Omental fat pad (tissue), 3 donors: ENCODE measurements at regions not wholly inside any gene's neighbourhood (a gene's known extent, or its start where the extent isn't known, plus 50 kb on each side); places are given as distances from the start of the nearest gene placed in this dataset.

Experiments used
- ATAC-seq: fragments of 150-250 bp; one replicate; pipeline ENCODE4 v1.9.1; 2016; ENCODE audit warnings: mild to moderate bottlenecking, moderate library complexity; ENCODE audit not compliant: low FRiP score
- DNase-seq: peaks from one replicate; pipeline ENCODE4 v3.0.0-alpha.2; 2019; ENCODE audit warnings: low spot score
- CTCF ChIP-seq, 3 donors: fragments of 450-650 bp; IDR thresholded peaks; one replicate each; pipeline ENCODE4 v1.5.1; 2016 to 2017; ENCODE audit warnings: antibody characterized with exemption in 3 of 3, mild to moderate bottlenecking in 3 of 3, moderate library complexity in 2 of 3

- no peak for ATAC-seq
- no peak for DNase-seq
- TF ChIP-seq CTCF (IDR thresholded peaks at IDR 0.05), result no peak
Measured at GRCh38 chr2:41764131-41764530, 283.7 kb upstream of the PKDCC start.

GRCh38 chr2:41764919-41765318 is 282.9 kb upstream of the PKDCC start:
- no peak for DNase-seq
- ATAC-seq, result no peak
- TF ChIP-seq CTCF (IDR thresholded peaks at IDR 0.05), result no peak

- no peak for TF ChIP-seq CTCF (IDR thresholded peaks at IDR 0.05)
- DNase-seq, result no peak
- ATAC-seq, result no peak
Measured at GRCh38 chr2:41768310-41768709, 279.5 kb upstream of the PKDCC start.

- no peak for TF ChIP-seq CTCF (IDR thresholded peaks at IDR 0.05)
- DNase-seq, result no peak
- no peak for ATAC-seq
Measured at GRCh38 chr2:41771710-41772109, 276.1 kb upstream of the PKDCC start.

GRCh38 chr2:41772697-41773096 is 275.1 kb upstream of the PKDCC start:
- ATAC-seq, result no peak
- TF ChIP-seq CTCF (IDR thresholded peaks at IDR 0.05), result no peak

GRCh38 chr2:41774011-41774605 is 273.7 kb upstream of the PKDCC start:
- no peak for ATAC-seq
- DNase-seq, result no peak
- no peak for TF ChIP-seq CTCF (IDR thresholded peaks at IDR 0.05)

More at GRCh38 chr2:41772697-41773096, 275.1 kb upstream of the PKDCC start:
- DNase-seq, result no peak

- no peak for ATAC-seq
- TF ChIP-seq CTCF (IDR thresholded peaks at IDR 0.05), result no peak
Measured at GRCh38 chr2:41775366-41776025, 272.3 kb upstream of the PKDCC start.

More at GRCh38 chr2:41775366-41776025, 272.3 kb upstream of the PKDCC start:
- no peak for DNase-seq
